ENCODE measurements at regions not wholly inside any gene's neighbourhood (a gene's known extent, or its start where the extent isn't known, plus 50 kb on each side); places are given as distances from the start of the nearest gene placed in this dataset.

DNA sequence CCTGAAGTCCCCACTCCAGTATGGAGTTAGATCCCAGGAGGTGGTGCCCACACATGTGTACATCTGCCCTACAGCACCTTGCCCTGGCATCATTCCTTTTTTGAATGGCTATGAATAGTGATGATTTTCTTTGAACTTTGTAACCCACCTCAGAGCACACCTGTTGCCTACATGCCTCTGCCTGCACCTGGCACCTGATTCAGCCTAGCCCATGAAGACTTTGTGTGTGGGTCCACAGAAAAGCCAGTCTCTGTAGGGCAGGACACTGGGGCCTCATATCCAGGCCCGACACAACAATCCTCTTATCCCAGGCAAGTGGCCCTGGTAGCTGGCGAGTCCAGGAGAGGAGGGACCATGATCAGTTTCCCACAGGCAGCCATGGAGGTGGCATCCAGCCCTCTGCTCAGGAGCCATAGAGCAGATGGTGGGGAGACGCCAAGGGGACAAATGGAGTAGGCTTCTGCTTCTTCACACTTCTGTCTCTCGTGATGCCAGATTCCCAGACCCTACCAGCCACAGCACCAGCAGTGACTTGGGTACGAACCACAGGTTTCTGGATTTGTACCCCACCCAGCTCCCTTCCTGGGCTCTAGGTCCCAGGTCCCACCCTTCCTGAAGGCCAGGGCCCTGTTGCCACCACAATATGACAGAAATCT lies 230.7 kb downstream of the UACA start:
- TF ChIP-seq CTCF (IDR thresholded peaks at IDR 0.05) (no peak), POLR2A (IDR thresholded peaks at IDR 0.05) (no peak)
